22Rv1 (cell line): ENCODE measurements at regions not wholly inside any gene's neighbourhood (a gene's known extent, or its start where the extent isn't known, plus 50 kb on each side); places are given as distances from the start of the nearest gene placed in this dataset.

Experiments
- H3K27ac ChIP-seq: fragments of 450-650 bp; 2 replicates; pipeline ENCODE4 v1.5.1; 2017
- CTCF ChIP-seq: fragments of 450-650 bp; IDR thresholded peaks from 2 replicates; pipeline ENCODE4 v1.5.1; 2017; ENCODE audit warnings: mild to moderate bottlenecking
- ZFX ChIP-seq: fragments of 450-650 bp; IDR thresholded peaks from 2 replicates; pipeline ENCODE4 v1.6.1; 2017; ENCODE audit warnings: antibody characterized with exemption, borderline replicate concordance

- H3K27ac ChIP-seq = no peak overlapping the region
- TF ChIP-seq CTCF (no peak), ZFX (no peak)
Measured at GRCh38 chr12:107845226-107845979, 70.9 kb downstream of the ASCL4 start.

GRCh38 chr12:107845980-107846659 lies 71.6 kb downstream of the ASCL4 start:
- TF ChIP-seq CTCF (no peak), ZFX (no peak)
- H3K27ac ChIP-seq = no peak overlapping the region

GRCh38 chr12:107847430-107847829 lies 72.9 kb downstream of the ASCL4 start:
- TF ChIP-seq CTCF = no peak
- TF ChIP-seq ZFX = no peak
- no peak overlapping the region for H3K27ac ChIP-seq

- H3K27ac ChIP-seq = no peak overlapping the region
- TF ChIP-seq CTCF (no peak), ZFX (no peak)
Measured at GRCh38 chr12:107847830-107848229, 73.3 kb downstream of the ASCL4 start.

- no peak for TF ChIP-seq ZFX
- TF ChIP-seq CTCF = no peak
- no peak overlapping the region for H3K27ac ChIP-seq
Measured at GRCh38 chr12:107853479-107853878, 79.0 kb downstream of the ASCL4 start.

GRCh38 chr12:107855471-107855870 lies 81.0 kb downstream of the ASCL4 start:
- TF ChIP-seq CTCF = no peak
- TF ChIP-seq ZFX = no peak
- no peak overlapping the region for H3K27ac ChIP-seq

- no peak for TF ChIP-seq CTCF
- TF ChIP-seq ZFX = no peak
- H3K27ac ChIP-seq = no peak overlapping the region
Measured at GRCh38 chr12:107856096-107856495, 81.6 kb downstream of the ASCL4 start.
